Astrocyte of the spinal cord (primary cell): ENCODE measurements at regions not wholly inside any gene's neighbourhood (a gene's known extent, or its start where the extent isn't known, plus 50 kb on each side); places are given as distances from the start of the nearest gene placed in this dataset.

Experiments
- DNase-seq: peaks from one replicate; pipeline ENCODE4 v3.0.0; 2011; ENCODE audit warnings: low read depth, low spot score
- H3K4me3 ChIP-seq: 2 replicates; pipeline ENCODE4 v1.5.1; 2011; ENCODE audit warnings: low read depth, mild to moderate bottlenecking, low read length, moderate library complexity
- CTCF ChIP-seq: IDR thresholded peaks from 2 replicates; pipeline ENCODE4 v1.5.1; 2012; ENCODE audit warnings: low read depth, mild to moderate bottlenecking, low read length, inconsistent platforms
- in situ Hi-C: cut with HindIII; loops from 2 replicates; pipeline ENCODE4 v1.10.0; 2017; ENCODE audit warnings: low sequenced_read_pairs

- DNase-seq, result no peak
- H3K4me3 ChIP-seq, result no peak overlapping the region
- no peak for TF ChIP-seq CTCF
- in situ Hi-C loops, result no loop called here
Observed at GRCh38 chr19:31485472-31485871, 136.2 kb upstream of the TSHZ3 start.

- DNase-seq, result no peak
- TF ChIP-seq CTCF, result no peak
- in situ Hi-C loops, result no loop called here
- H3K4me3 ChIP-seq, result no peak overlapping the region
Observed at GRCh38 chr19:31491242-31491641, 142.0 kb upstream of the TSHZ3 start.

- no peak for DNase-seq
- in situ Hi-C loops, result no loop called here
- no peak overlapping the region for H3K4me3 ChIP-seq
- TF ChIP-seq CTCF, result no peak
Observed at GRCh38 chr19:31492050-31492449, 142.8 kb upstream of the TSHZ3 start.

GRCh38 chr19:31496076-31496475, 146.8 kb upstream of the TSHZ3 start:
- TF ChIP-seq CTCF, result no peak
- in situ Hi-C loops, result no loop called here
- no peak overlapping the region for H3K4me3 ChIP-seq
- no peak for DNase-seq

- DNase-seq, result no peak
- in situ Hi-C loops, result no loop called here
- H3K4me3 ChIP-seq, result no peak overlapping the region
- TF ChIP-seq CTCF, result no peak
Observed at GRCh38 chr19:31497709-31498108, 148.5 kb upstream of the TSHZ3 start.

DNA sequence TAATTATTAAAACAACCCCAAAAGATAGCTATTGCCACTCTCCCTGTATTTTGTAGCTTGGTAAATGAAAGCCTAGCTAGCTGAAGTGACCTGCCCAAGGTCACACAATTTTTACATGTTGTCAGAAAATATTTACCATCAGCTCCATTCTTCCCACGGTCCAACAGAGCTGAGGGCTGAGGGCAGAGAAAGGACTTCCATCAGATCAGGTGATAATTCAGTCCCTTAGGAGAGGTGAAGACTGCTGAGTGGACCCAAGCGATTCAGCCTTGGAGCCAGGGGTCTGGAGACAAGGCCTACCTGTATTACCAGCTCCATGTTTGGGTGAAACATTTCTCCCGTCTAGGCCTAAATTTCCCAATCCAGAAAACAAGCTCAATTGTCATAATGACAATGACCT, 149.5 kb upstream of the TSHZ3 start:
- TF ChIP-seq CTCF, result no peak
- no peak overlapping the region for H3K4me3 ChIP-seq
- in situ Hi-C loops, result no loop called here
- DNase-seq, result no peak
